ENCODE measurements at regions not wholly inside any gene's neighbourhood (a gene's known extent, or its start where the extent isn't known, plus 50 kb on each side); places are given as distances from the start of the nearest gene placed in this dataset.

DNA sequence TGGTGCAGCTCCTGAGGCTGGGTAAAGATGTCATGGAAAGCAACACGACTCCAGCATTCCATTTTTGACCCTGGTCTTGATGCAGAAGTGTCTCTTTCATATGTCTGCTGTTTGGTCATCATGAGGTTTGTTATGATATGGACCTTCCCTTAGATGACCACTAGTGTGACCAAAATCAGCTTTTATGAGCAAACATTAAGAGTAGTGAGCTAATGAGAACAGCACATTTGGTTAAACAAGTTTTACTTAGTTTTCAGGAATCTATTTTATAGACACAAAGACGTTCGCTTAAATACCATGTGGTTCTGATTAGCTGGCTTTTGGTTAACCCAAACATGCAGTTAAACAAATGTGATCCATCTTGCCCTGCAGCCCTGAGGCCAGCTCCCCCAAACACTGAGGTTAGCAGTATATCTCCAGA, 56.7 kb upstream of the ACTBL2 start:
- H3K27me3 ChIP-seq (ENCODE audit: low read depth, low read length), result no peaks in the 10 kb centered on the region
- no peaks in the 10 kb centered on the region for H3K4me1 ChIP-seq (ENCODE audit: control insufficient read depth in 1 of 2, insufficient read depth in 2 of 2, low read length in 2 of 2)
- no peak overlapping the region for H3K4me3 ChIP-seq (ENCODE audit: low read depth in 1 of 2, low read length in 2 of 2)
- no peaks in the 10 kb centered on the region for H3K9me3 ChIP-seq (ENCODE audit: control insufficient read depth in 1 of 2, low read length in 2 of 2)
- H3K27ac ChIP-seq (ENCODE audit: low read length), result no peak overlapping the region
- H3K36me3 ChIP-seq (ENCODE audit: control insufficient read depth in 1 of 2, insufficient read depth in 2 of 2, low read length in 2 of 2), result no peaks in the 10 kb centered on the region

DNA sequence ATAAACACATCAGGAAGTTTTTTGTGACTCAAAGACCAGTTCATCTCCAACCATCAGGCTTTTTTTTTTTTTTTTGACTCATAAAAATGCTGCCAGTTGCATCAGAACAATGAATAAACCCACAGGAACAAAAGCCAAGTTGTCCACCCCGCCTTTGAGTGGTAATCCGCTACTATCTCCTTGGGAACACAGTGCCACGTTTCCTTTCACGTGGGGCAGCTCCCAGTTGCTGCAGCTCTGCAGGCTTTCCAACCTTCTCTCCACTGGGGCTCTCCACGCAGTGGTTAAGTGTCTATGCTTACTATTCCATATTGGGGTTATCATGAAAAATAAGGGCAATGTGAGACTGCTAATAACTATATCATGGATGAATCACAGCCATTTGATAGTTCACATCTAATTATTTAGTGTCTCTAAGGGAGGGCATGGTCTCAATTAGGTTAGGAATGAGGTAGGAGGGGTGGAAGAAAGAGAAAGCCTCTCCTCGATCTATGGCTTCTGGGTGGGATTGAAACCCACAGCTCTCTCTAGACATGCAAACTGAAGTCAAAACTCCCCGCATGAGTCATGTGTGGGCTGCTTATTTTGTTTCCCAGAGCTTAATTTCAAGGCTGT, 55.8 kb upstream of the ACTBL2 start:
- no peak overlapping the region for H3K4me3 ChIP-seq (ENCODE audit: low read depth in 1 of 2, low read length in 2 of 2)
- H3K9me3 ChIP-seq (ENCODE audit: control insufficient read depth in 1 of 2, low read length in 2 of 2), result no peaks in the 10 kb centered on the region
- H3K4me1 ChIP-seq (ENCODE audit: control insufficient read depth in 1 of 2, insufficient read depth in 2 of 2, low read length in 2 of 2), result no peaks in the 10 kb centered on the region
- no peaks in the 10 kb centered on the region for H3K36me3 ChIP-seq (ENCODE audit: control insufficient read depth in 1 of 2, insufficient read depth in 2 of 2, low read length in 2 of 2)
- no peak overlapping the region for H3K27ac ChIP-seq (ENCODE audit: low read length)
- no peaks in the 10 kb centered on the region for H3K27me3 ChIP-seq (ENCODE audit: low read depth, low read length)

DNA sequence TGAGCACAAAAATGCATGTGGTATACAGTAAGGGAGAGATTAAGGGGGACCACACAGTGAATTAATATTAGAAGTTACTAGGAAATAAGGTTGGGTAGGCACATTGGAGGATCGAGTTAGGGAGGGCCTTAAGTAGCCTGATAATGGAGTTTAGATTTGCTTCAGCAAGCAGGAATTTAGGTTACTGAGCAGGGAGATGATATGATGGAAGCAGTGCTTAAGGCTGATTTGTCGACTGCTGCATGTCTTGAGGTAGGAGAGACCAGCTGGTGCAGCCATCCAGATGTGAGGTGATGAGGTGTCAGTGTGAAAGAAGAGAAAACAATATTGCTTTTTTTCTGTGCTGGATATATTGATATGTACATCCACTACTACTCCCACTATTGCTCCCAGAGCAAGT, 55.2 kb upstream of the ACTBL2 start:
- Histone ChIP-seq H3K4me3 (ENCODE audit: low read depth in 1 of 2, low read length in 2 of 2) (no peak overlapping the region), H3K27ac (ENCODE audit: low read length) (no peak overlapping the region), H3K36me3 (ENCODE audit: control insufficient read depth in 1 of 2, insufficient read depth in 2 of 2, low read length in 2 of 2) (no peaks in the 10 kb centered on the region), H3K4me1 (ENCODE audit: control insufficient read depth in 1 of 2, insufficient read depth in 2 of 2, low read length in 2 of 2) (no peaks in the 10 kb centered on the region), H3K9me3 (ENCODE audit: control insufficient read depth in 1 of 2, low read length in 2 of 2) (no peaks in the 10 kb centered on the region), H3K27me3 (ENCODE audit: low read depth, low read length) (no peaks in the 10 kb centered on the region)

DNA sequence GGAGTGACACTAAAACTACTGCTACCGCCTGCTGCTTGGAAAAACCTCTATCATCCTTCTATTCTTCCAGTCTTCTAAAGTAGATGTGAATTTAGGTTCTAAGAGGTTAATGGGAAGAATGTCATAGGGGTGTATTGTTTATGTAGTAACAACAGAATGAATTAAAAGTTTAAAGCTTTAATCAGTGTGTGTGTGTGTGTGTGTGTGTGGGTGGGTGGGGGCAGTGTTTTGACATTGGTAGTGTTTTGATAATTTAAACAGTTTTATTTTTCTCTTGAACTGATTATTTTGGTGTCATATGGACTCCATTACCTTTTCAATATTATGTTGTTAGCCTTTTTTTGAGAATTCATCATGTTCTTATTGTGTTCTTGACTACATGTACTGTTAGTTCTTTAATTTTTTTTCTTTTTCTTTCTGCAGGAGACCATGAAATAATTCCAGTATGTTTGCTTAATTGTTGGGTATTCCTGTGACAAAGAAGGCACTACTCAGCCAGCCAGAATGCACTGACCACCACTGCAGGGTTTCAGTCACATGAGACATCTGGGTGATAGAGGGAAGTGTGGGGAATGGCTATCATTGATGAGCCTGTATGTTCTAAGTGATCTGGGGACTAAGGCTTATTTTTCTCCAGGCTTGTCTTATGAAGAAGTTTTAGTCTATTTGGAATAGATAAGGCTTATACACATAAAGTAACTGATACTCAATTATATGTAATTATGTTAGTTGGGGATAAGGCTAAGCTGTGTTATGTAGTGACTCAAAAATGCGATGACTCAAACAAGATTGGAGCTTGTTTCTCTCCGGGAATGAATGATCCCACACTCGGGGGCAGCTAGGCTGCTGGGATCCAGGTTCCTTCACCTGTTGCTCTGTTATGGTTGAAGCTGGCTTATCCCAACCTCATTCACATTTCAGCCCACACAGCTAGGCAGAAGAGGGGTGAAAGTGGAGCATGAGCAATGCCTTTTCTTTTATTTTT, 50.2 kb upstream of the ACTBL2 start:
- H3K27me3 ChIP-seq (ENCODE audit: low read depth, low read length), result no peaks in the 10 kb centered on the region
- H3K4me3 ChIP-seq (ENCODE audit: low read depth in 1 of 2, low read length in 2 of 2), result no peak overlapping the region
- H3K36me3 ChIP-seq (ENCODE audit: control insufficient read depth in 1 of 2, insufficient read depth in 2 of 2, low read length in 2 of 2), result no peaks in the 10 kb centered on the region
- no peaks in the 10 kb centered on the region for H3K9me3 ChIP-seq (ENCODE audit: control insufficient read depth in 1 of 2, low read length in 2 of 2)
- H3K4me1 ChIP-seq (ENCODE audit: control insufficient read depth in 1 of 2, insufficient read depth in 2 of 2, low read length in 2 of 2), result no peaks in the 10 kb centered on the region
- no peak overlapping the region for H3K27ac ChIP-seq (ENCODE audit: low read length)
